ENCODE measurements at regions not wholly inside any gene's neighbourhood (a gene's known extent, or its start where the extent isn't known, plus 50 kb on each side); places are given as distances from the start of the nearest gene placed in this dataset.

DNA sequence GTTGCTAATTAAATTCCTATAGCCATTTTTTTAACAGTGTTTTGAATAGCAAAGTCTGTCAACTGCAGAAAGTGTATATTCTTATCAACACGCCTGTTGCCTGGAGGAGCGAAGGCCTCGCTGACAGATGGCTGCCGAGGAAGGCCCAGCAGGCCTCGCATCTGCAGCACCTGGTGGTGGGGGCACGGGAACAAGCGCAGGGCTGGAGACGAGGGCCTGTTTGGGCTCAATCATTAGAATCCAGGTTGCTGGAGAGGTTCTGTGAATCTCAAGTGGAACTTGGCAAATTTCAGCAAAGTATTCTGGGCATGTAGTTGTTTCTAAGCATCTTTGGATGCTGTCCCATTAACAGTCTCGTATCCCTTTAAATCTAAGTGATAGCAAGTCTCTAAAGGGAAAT lies 66.1 kb upstream of the FAM204A start:
- no peak for DNase-seq

DNA sequence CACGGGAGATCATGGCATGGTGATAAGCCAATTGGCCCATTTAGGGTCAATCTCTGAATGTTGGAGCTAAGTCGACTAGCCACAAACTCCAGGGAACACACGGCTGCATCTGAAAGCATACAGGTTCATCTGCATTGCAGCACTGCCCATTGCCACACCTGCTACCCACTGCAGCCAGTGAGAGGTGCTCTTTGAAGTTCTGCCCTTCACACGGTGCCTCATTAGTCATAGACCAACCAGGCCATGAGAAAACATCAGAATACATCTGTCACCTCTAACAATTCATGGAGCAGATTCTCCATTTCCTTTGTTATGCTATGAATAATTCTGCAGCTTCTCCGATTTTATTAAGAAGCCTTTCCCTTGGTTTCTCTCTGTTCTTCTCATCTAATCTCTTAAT lies 65.7 kb upstream of the FAM204A start:
- no peak for DNase-seq

DNA sequence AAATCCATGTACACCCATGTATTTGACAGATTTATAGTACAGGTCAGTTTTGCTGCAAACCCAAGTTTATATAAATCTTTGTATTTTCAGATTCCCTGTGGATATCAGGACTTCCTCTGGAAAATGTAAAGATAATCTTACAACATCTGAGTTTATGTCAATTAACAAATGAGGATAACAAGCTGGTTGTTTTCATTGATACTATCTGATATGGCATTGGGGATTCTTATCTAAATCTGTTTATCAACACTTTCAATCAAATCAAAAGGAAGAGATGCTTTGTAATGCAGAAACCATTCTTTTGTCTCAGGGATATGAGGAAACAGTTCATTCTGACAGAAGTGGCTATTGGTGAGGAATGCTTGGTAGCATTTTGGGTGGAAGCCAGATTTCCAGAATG lies 64.9 kb upstream of the FAM204A start:
- no peak for DNase-seq

DNA sequence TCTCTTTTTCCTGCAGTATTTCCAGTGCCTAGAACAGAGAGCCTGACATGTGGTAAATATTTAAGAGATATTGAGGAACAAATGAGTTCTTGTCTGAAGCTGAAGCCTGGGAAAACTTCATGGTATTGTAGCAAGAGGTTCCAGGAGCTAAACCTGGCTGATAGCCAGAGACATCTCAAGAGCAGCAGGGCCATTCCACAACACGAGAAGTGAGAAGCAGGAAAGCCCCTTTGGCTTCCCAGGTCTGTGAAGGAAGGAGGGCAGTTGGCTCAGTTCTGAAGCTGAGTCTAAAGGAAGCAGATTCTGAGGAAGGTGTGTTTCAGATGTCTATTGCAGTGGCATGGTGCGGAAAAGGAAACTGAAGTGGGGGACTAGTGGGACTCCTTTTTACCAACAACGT lies 63.8 kb upstream of the FAM204A start:
- DNase-seq = no peak

DNA sequence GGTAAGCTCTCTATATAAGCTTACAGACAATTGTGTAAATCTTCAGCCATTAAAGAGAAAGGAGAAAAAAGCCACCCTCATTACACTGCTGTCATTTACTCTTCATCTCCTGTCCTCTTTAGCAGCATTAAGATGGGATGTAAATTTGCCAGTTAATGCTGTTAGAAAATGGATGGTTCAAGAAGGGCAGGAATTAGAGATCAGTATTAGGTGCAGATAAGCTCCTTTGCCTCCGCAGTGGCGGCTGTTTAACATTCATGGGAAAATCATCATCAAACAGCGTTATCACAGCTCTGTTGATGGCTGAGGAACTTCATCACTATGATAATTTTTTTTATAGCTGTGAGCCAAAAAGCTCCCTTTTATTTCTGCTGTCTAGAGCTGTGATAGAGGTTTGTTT lies 61.8 kb upstream of the FAM204A start:
- no peak for DNase-seq

DNA sequence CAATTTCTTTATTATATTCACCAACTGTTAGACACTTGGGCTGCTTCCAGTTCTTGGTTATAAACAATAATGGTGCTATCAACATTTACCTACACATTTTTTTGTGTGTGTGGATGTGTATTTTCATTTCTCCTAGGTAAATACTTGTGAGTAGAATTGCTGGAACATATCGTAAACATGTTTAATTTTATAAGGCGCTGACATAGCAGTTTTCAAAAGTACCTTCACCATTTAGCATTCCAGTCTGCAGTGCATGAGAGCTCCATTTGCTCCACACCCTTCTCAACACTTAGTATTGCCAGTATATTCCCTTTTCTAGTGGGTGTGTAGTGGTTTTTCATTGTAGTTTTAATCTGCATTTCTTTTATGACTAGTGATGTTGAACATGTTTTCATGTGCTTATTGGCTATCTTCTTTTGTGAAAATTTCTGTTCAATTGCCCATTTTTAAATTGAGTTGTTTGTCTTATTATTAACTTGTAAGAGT lies 59.6 kb upstream of the FAM204A start:
- no peak for DNase-seq

DNA sequence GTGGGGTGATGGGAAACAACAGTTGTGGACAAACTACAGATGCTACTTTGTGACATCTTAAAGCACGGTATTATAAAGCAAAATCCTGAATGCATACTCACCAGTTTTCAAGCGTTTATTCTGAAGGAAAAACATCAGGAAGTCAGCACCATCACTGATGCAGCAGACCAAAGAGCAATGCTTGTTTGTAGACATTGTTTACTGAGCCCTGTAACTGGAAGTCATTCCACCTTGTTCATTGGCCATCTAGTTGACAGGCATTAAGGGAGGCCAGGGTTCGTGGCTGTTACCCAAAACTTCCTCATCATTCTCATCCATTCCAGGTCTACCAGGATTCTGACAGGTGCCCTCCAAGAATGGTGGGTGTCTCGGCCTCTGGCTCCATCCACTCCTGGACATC lies 55.3 kb upstream of the FAM204A start:
- DNase-seq = no peak

DNA sequence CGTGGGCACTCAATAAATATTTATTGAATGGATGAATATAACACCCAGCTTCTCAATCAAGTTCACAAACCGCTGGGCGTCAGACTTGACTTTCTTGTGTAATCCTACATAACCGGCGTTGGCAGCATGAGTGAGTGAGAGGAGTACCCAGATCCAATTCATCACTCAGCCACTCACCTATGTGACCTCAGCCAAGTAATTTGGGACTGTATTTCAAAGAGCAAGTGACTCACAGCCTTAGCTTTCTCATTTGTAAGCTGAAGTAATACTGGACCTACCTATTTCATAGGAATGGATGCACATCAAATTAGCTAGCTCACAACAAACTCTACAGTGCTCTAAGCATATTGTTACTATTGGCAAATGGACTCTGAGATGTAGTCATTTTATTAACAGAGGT lies 53.8 kb upstream of the FAM204A start:
- no peak for DNase-seq

DNA sequence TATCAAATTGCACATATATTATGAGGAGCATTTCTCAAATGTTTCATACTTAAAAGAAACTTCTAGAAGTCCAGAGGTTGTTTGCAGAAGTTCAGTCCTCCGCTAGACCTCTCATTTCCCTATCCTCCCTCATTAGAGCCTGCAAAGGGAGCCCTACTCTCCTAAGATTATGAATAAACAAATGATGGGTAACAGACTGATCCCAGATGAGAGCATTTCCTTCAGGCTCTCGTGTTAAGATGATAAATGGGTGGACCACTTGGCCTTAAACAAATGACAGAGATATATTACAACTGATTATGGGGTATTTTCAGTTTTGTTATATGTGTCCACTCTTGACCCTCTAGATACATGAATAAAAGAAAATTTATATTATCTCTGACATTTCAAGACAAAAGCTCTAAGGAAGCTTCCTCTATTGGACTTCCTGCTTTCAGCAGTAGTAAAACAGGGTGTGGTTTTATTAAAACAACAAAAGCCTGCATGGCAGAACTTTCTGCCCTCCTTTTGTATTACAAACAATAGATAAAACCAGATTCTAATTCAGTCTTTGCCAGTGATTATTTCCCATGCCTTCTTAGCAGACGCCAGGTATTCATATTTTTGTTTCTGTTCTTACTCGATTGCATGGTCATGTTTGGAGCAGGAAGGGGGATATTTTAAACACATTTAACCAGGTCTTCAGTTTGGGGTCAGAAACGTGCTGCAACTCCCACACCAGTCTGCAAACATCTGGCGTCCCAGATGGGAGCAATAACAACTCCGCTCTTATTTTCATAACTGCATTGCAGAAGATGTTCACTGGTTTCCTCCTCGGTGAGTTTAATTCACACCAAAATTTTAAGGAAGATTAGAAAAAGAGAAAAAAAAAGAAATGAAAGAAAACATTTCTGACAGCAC lies 52.4 kb upstream of the FAM204A start:
- no peak for DNase-seq

DNA sequence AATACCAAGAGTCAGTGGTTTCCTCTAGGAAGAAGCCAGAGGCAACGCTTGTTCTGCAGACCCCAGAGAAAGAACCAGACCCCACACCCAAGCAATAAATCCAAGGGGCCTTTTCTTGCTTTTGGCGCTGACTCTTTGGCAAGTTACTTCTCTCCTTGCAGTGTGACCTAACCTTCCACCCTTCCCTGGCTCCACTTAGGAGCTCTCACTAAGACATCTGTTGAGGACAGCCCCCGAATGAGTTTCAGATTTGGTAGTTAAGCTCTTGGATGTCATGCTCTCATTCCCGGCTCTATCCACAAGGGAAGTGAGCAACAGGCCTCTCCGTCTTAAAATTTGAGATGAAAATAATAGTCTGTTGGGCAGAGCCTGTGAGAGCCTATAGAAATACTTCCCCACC lies 50.6 kb upstream of the FAM204A start:
- no peak for DNase-seq

Data from GOT3 (cell line).